Panc1 (cell line): ENCODE measurements at regions not wholly inside any gene's neighbourhood (a gene's known extent, or its start where the extent isn't known, plus 50 kb on each side); places are given as distances from the start of the nearest gene placed in this dataset.

Experiments
- ATAC-seq: fragments of 200-7000 bp; cut with Tn5 transposase; 2 replicates; pipeline ENCODE4 v1.9.1; 2020; ENCODE audit warnings: mild to moderate bottlenecking, moderate library complexity
- BruUV-seq: library from RNA; stranded (reverse); fragments of 400-500 nt; replicated peaks from 2 replicates; lab custom pipeline; 2021; lab: Mats Ljungman, UMichigan
- CTCF ChIA-PET: fragments of 300-600 bp; sonication (Branson Sonifier 250); formaldehyde crosslinking; loops from one replicate; lab custom pipeline; 2022; ENCODE audit warnings: antibody characterized with exemption; lab: Charles Lee
- POLR2A ChIA-PET: fragments of 300-600 bp; sonication (Branson Sonifier 250); formaldehyde crosslinking; loops from one replicate; lab custom pipeline; 2022; ENCODE audit warnings: antibody characterized with exemption; lab: Charles Lee
- DNase-seq: peaks from one replicate; pipeline ENCODE4 v3.0.0-alpha.2; 2010; ENCODE audit warnings: low read depth, low spot score
- H3K27ac ChIP-seq: 2 replicates; pipeline ENCODE4 v1.5.1; 2011; ENCODE audit warnings: mild to moderate bottlenecking, low read length, inconsistent platforms
- H3K27me3 ChIP-seq: fragments of 200-500 bp; sonication (Bioruptor generic); 2 replicates; pipeline ENCODE4 v1.6.0; 2014; ENCODE audit warnings: low read length, inconsistent platforms; ENCODE audit not compliant: control insufficient read depth, insufficient read depth
- H3K36me3 ChIP-seq: fragments of 200-500 bp; sonication (Bioruptor generic); 2 replicates; pipeline ENCODE4 v1.5.1; 2014; ENCODE audit warnings: inconsistent platforms, mild to moderate bottlenecking, low read length, moderate library complexity; ENCODE audit not compliant: control insufficient read depth, insufficient read depth
- H3K4me1 ChIP-seq: 2 replicates; pipeline ENCODE4 v1.5.1; 2011; ENCODE audit warnings: inconsistent platforms, mild to moderate bottlenecking, low read length, moderate library complexity; ENCODE audit not compliant: control insufficient read depth, insufficient read depth
- H3K4me3 ChIP-seq, 2 experiments: 2 replicates each; pipeline ENCODE4 v1.5.1; 2011 to 2012; ENCODE audit warnings: low read depth in 2 of 2, low read length in 2 of 2, mild to moderate bottlenecking in 2 of 2, inconsistent platforms in 1 of 2, moderate library complexity in 1 of 2
- H3K9me3 ChIP-seq: fragments of 200-500 bp; sonication (Bioruptor generic); 2 replicates; pipeline ENCODE4 v1.5.1; 2014; ENCODE audit warnings: low read depth, mild to moderate bottlenecking, inconsistent platforms, low read length, moderate library complexity; ENCODE audit not compliant: control insufficient read depth, insufficient read depth
- CTCF ChIP-seq: fragments of 450-650 bp; IDR thresholded peaks from 2 replicates; pipeline ENCODE4 v1.5.1; 2017; ENCODE audit warnings: mild to moderate bottlenecking
- POLR2AphosphoS5 ChIP-seq: IDR thresholded peaks from 2 replicates; pipeline ENCODE4 v1.6.1; 2012; ENCODE audit warnings: mild to moderate bottlenecking, low read depth, low read length, moderate library complexity
- REST ChIP-seq, 2 experiments: IDR thresholded peaks; 2 replicates each; pipeline ENCODE4 v1.6.1; 2011 to 2012; ENCODE audit warnings: low read depth in 2 of 2, control low read depth in 1 of 2, low read length in 1 of 2, mild to moderate bottlenecking in 1 of 2, moderate library complexity in 1 of 2; ENCODE audit not compliant: insufficient read depth in 1 of 2
- SIN3A ChIP-seq: IDR thresholded peaks from 2 replicates; pipeline ENCODE4 v1.6.1; 2012; ENCODE audit warnings: low read depth, mild to moderate bottlenecking, low read length, moderate library complexity, borderline replicate concordance; ENCODE audit not compliant: insufficient read depth
- TCF7L2 ChIP-seq: IDR thresholded peaks from 2 replicates; pipeline ENCODE4 v1.6.1; 2011; ENCODE audit warnings: mild to moderate bottlenecking, low read depth, low read length, inconsistent platforms
- in situ Hi-C: cut with HindIII; loops from 2 replicates; pipeline ENCODE4 v1.10.0; 2016; ENCODE audit warnings: low sequenced_read_pairs, low pct_unique_long_range_greater_than_20kb
- intact Hi-C: fragments of 100-400 bp; cut with micrococcal nuclease; formaldehyde crosslinking; loops from one replicate; pipeline ENCODE4 v1.10.0; 2022; ENCODE audit not compliant: unreplicated experiment

GRCh38 chr10:93166134-93166533 lies 92.4 kb downstream of the CYP26A1 start:
- ChIA-PET CTCF (no interaction called here), POLR2A (no interaction called here)
- Histone ChIP-seq H3K36me3 (no peaks in the 10 kb centered on the region), H3K27me3 (no peaks in the 10 kb centered on the region; the same call in 1 of the 2 replicates), H3K4me1 (no peaks in the 10 kb centered on the region), H3K4me3 (no peak overlapping the region), H3K9me3 (peaks cover 12% of the 10 kb centered on the region; the same call in 1 of the 2 replicates), H3K27ac (no peak overlapping the region)
- DNase-seq (no peak), ATAC-seq (no peak)
- TF ChIP-seq TCF7L2 (no peak), REST (IDR thresholded peaks at IDR 0.05; ENCODE audit: insufficient read depth in 1 of 2, low read depth in 2 of 2, low read length in 1 of 2) (no peak), POLR2AphosphoS5 (no peak)
- BruUV-seq = no TSS peak
- in situ Hi-C loops (no loop called here), intact Hi-C loops (no loop called here)

- BruUV-seq = no TSS peak
- CTCF ChIA-PET = no interaction called here
- Histone ChIP-seq H3K27ac (no peak overlapping the region), H3K27me3 (peaks cover 3% of the 10 kb centered on the region; the same call in 1 of the 2 replicates), H3K36me3 (no peaks in the 10 kb centered on the region), H3K9me3 (peaks cover 12% of the 10 kb centered on the region; the same call in 1 of the 2 replicates), H3K4me1 (no peaks in the 10 kb centered on the region), H3K4me3 (no peak overlapping the region)
- ATAC-seq (no peak), DNase-seq (no peak)
- intact Hi-C loops = no loop called here
- POLR2A ChIA-PET = no interaction called here
- in situ Hi-C loops = no loop called here
- TF ChIP-seq POLR2AphosphoS5 (no peak), REST (IDR thresholded peaks at IDR 0.05; ENCODE audit: insufficient read depth in 1 of 2, low read depth in 2 of 2, low read length in 1 of 2) (no peak), SIN3A (no peak), CTCF (no peak), TCF7L2 (no peak)
Observed at GRCh38 chr10:93171837-93172236, 98.1 kb downstream of the CYP26A1 start.
